ENCODE measurements at regions not wholly inside any gene's neighbourhood (a gene's known extent, or its start where the extent isn't known, plus 50 kb on each side); places are given as distances from the start of the nearest gene placed in this dataset.

GRCh38 chr18:28529644-28530043 is 352.7 kb upstream of the CDH2 start:
- TF ChIP-seq CTCF (IDR thresholded peaks at IDR 0.05; ENCODE audit: insufficient read depth, low read depth, low read length, missing control alignments): no peak
- no peak overlapping the region for H3K4me3 ChIP-seq (ENCODE audit: low read length)
- no peak for DNase-seq (ENCODE audit: low read depth)

GRCh38 chr18:28526196-28526595 is 349.3 kb upstream of the CDH2 start:
- TF ChIP-seq CTCF (IDR thresholded peaks at IDR 0.05; ENCODE audit: insufficient read depth, low read depth, low read length, missing control alignments): no peak
- no peak for DNase-seq (ENCODE audit: low read depth)
- no peak overlapping the region for H3K4me3 ChIP-seq (ENCODE audit: low read length)

GRCh38 chr18:28523758-28524475 is 347.0 kb upstream of the CDH2 start:
- no peak for TF ChIP-seq CTCF (IDR thresholded peaks at IDR 0.05; ENCODE audit: insufficient read depth, low read depth, low read length, missing control alignments)
- no peak for DNase-seq (ENCODE audit: low read depth)
- no peak overlapping the region for H3K4me3 ChIP-seq (ENCODE audit: low read length)

- H3K4me3 ChIP-seq (ENCODE audit: low read length): no peak overlapping the region
- no peak for DNase-seq (ENCODE audit: low read depth)
- no peak for TF ChIP-seq CTCF (IDR thresholded peaks at IDR 0.05; ENCODE audit: insufficient read depth, low read depth, low read length, missing control alignments)
Measured at GRCh38 chr18:28522236-28522635, 345.3 kb upstream of the CDH2 start.

GRCh38 chr18:28519997-28520396 is 343.1 kb upstream of the CDH2 start:
- no peak for TF ChIP-seq CTCF (IDR thresholded peaks at IDR 0.05; ENCODE audit: insufficient read depth, low read depth, low read length, missing control alignments)
- no peak for DNase-seq (ENCODE audit: low read depth)
- no peak overlapping the region for H3K4me3 ChIP-seq (ENCODE audit: low read length)

- DNase-seq (ENCODE audit: low read depth): no peak
- no peak overlapping the region for H3K4me3 ChIP-seq (ENCODE audit: low read length)
- TF ChIP-seq CTCF (IDR thresholded peaks at IDR 0.05; ENCODE audit: insufficient read depth, low read depth, low read length, missing control alignments): no peak
Measured at GRCh38 chr18:28514699-28515098, 337.8 kb upstream of the CDH2 start.

- DNase-seq (ENCODE audit: low read depth): no peak
- TF ChIP-seq CTCF (IDR thresholded peaks at IDR 0.05; ENCODE audit: insufficient read depth, low read depth, low read length, missing control alignments): no peak
- H3K4me3 ChIP-seq (ENCODE audit: low read length): no peak overlapping the region
Measured at GRCh38 chr18:28512357-28512756, 335.4 kb upstream of the CDH2 start.
